Tibial nerve (tissue), 4 donors: ENCODE measurements at regions not wholly inside any gene's neighbourhood (a gene's known extent, or its start where the extent isn't known, plus 50 kb on each side); places are given as distances from the start of the nearest gene placed in this dataset.

Experiments
- DNase-seq, 2 donors: peaks; one replicate each; pipeline ENCODE4 v3.0.0-alpha.2; 2019; ENCODE audit warnings: low spot score in 2 of 2
- H3K27ac ChIP-seq, 4 donors: fragments of 200-600 bp; sonication (generic) in 3 of 4; one replicate each; pipeline ENCODE4 v1.5.1; 2017 to 2019; ENCODE audit warnings: mild to moderate bottlenecking in 1 of 4
- H3K27me3 ChIP-seq, 2 donors: fragments of 200-600 bp; sonication (generic) in 1 of 2; one replicate each; pipeline versions ENCODE4 v1.5.1 to v1.6.0; 2017 to 2019
- H3K36me3 ChIP-seq, 3 donors: fragments of 200-600 bp; sonication (generic); one replicate each; pipeline ENCODE4 v1.5.1; 2018 to 2019
- H3K4me1 ChIP-seq, 4 donors: fragments of 200-600 bp; sonication (generic) in 3 of 4; one replicate each; pipeline ENCODE4 v1.5.1; 2017 to 2019
- H3K4me3 ChIP-seq, 4 donors: fragments of 200-600 bp; sonication (generic) in 3 of 4; one replicate each; pipeline ENCODE4 v1.5.1; 2017 to 2019; ENCODE audit warnings: mild to moderate bottlenecking in 1 of 4, moderate library complexity in 1 of 4
- H3K9me3 ChIP-seq, 4 donors: fragments of 200-600 bp; sonication (generic) in 3 of 4; one replicate each; pipeline ENCODE4 v1.5.1; 2017 to 2019
- CTCF ChIP-seq, 5 experiments: fragments of 200-600 bp in 3 of 5; fragments of 450-650 bp in 2 of 5; sonication (generic) in 3 of 5; IDR thresholded peaks; one replicate each; pipeline ENCODE4 v1.5.1; 2016 to 2019; ENCODE audit warnings: antibody characterized with exemption in 5 of 5, mild to moderate bottlenecking in 3 of 5, moderate library complexity in 2 of 5
- EP300 ChIP-seq, 2 donors: sonication (generic); formaldehyde crosslinking; IDR thresholded peaks; one replicate each; pipeline ENCODE4 v1.6.1; 2017; ENCODE audit warnings: antibody characterized with exemption in 2 of 2, mild to moderate bottlenecking in 1 of 2
- POLR2A ChIP-seq, 2 donors: fragments of 450-650 bp; IDR thresholded peaks; one replicate each; pipeline ENCODE4 v1.6.1; 2017; ENCODE audit warnings: antibody characterized with exemption in 2 of 2, mild to moderate bottlenecking in 2 of 2, moderate library complexity in 2 of 2
- WGBS, 2 donors: methylation state at CpG; one replicate each; pipeline ENCODE4 v1.1.5; 2018; 5-methylcytosine and 5-hydroxymethylcytosine counted together

GRCh38 chr13:38180670-38181069 lies 169.0 kb upstream of the UFM1 start:
- TF ChIP-seq EP300 (IDR thresholded peaks at IDR 0.05) (no peak), POLR2A (IDR thresholded peaks at IDR 0.05) (no peak), CTCF (IDR thresholded peaks at IDR 0.05) (no peak)
- no peak for DNase-seq
- H3K36me3 ChIP-seq: no peaks in the 10 kb centered on the region
- H3K9me3 ChIP-seq: no peaks in the 10 kb centered on the region
- no peaks in the 10 kb centered on the region for H3K4me1 ChIP-seq
- H3K27ac ChIP-seq: no peak overlapping the region
- H3K27me3 ChIP-seq: no peaks in the 10 kb centered on the region
- WGBS, 2 donors: 73 to 86% methylated on average over 1 of the region's 1 CpG
- no peak overlapping the region for H3K4me3 ChIP-seq

GRCh38 chr13:38180126-38180525 lies 169.5 kb upstream of the UFM1 start:
- WGBS, 2 donors: 79 to 80% methylated on average over 1 of the region's 1 CpG

GRCh38 chr13:38176664-38177063 lies 173.0 kb upstream of the UFM1 start:
- H3K27me3 ChIP-seq: no peaks in the 10 kb centered on the region
- TF ChIP-seq EP300 (IDR thresholded peaks at IDR 0.05): no peak
- TF ChIP-seq CTCF (IDR thresholded peaks at IDR 0.05): no peak
- no peak for TF ChIP-seq POLR2A (IDR thresholded peaks at IDR 0.05)
- no peaks in the 10 kb centered on the region for H3K4me1 ChIP-seq
- H3K27ac ChIP-seq: no peak overlapping the region
- no peaks in the 10 kb centered on the region for H3K9me3 ChIP-seq
- no peaks in the 10 kb centered on the region for H3K36me3 ChIP-seq
- no peak for DNase-seq
- no peak overlapping the region for H3K4me3 ChIP-seq

More at GRCh38 chr13:38180126-38180525, 169.5 kb upstream of the UFM1 start:
- no peaks in the 10 kb centered on the region for H3K36me3 ChIP-seq
- H3K9me3 ChIP-seq: no peaks in the 10 kb centered on the region
- no peaks in the 10 kb centered on the region for H3K27me3 ChIP-seq
- H3K4me1 ChIP-seq: no peaks in the 10 kb centered on the region
- H3K4me3 ChIP-seq: no peak overlapping the region
- DNase-seq: no peak
- TF ChIP-seq POLR2A (IDR thresholded peaks at IDR 0.05) (no peak), EP300 (IDR thresholded peaks at IDR 0.05) (no peak), CTCF (IDR thresholded peaks at IDR 0.05) (no peak)
- no peak overlapping the region for H3K27ac ChIP-seq

- Histone ChIP-seq H3K4me3 (no peak overlapping the region), H3K36me3 (no peaks in the 10 kb centered on the region), H3K27ac (no peak overlapping the region), H3K9me3 (no peaks in the 10 kb centered on the region), H3K4me1 (no peaks in the 10 kb centered on the region), H3K27me3 (no peaks in the 10 kb centered on the region)
- DNase-seq: no peak
- WGBS, 2 donors: 91 to 97% methylated on average over 1 of the region's 1 CpG
- TF ChIP-seq CTCF (IDR thresholded peaks at IDR 0.05) (no peak), EP300 (IDR thresholded peaks at IDR 0.05) (no peak), POLR2A (IDR thresholded peaks at IDR 0.05) (no peak)
Observed at GRCh38 chr13:38173403-38173802, 176.2 kb upstream of the UFM1 start.

- Histone ChIP-seq H3K4me3 (no peak overlapping the region), H3K36me3 (no peaks in the 10 kb centered on the region), H3K27me3 (no peaks in the 10 kb centered on the region), H3K27ac (no peak overlapping the region), H3K9me3 (no peaks in the 10 kb centered on the region), H3K4me1 (no peaks in the 10 kb centered on the region)
- TF ChIP-seq CTCF (IDR thresholded peaks at IDR 0.05): no peak
- no peak for DNase-seq
- WGBS, 2 donors: 83 to 86% methylated on average over 1 of the region's 1 CpG
Observed at GRCh38 chr13:38167164-38167822, 182.4 kb upstream of the UFM1 start.
